Gastroesophageal sphincter (tissue), 3 donors: ENCODE measurements at regions not wholly inside any gene's neighbourhood (a gene's known extent, or its start where the extent isn't known, plus 50 kb on each side); places are given as distances from the start of the nearest gene placed in this dataset.

ENCODE experiments used
- CTCF ChIP-seq, 4 experiments: fragments of 200-600 bp in 2 of 4; fragments of 450-650 bp in 2 of 4; sonication (generic) in 1 of 4; IDR thresholded peaks; one replicate each; pipeline ENCODE4 v1.5.1; 2017 to 2019; ENCODE audit warnings: antibody characterized with exemption in 4 of 4, mild to moderate bottlenecking in 2 of 4, moderate library complexity in 2 of 4
- EP300 ChIP-seq: sonication (generic); formaldehyde crosslinking; IDR thresholded peaks from one replicate; pipeline ENCODE4 v1.6.1; 2017; ENCODE audit warnings: antibody characterized with exemption, mild to moderate bottlenecking
- POLR2A ChIP-seq, 2 donors: fragments of 450-650 bp; IDR thresholded peaks; one replicate each; pipeline ENCODE4 v1.6.1; 2017; ENCODE audit warnings: antibody characterized with exemption in 2 of 2, mild to moderate bottlenecking in 2 of 2, moderate library complexity in 1 of 2
- POLR2AphosphoS5 ChIP-seq: sonication (generic); formaldehyde crosslinking; IDR thresholded peaks from one replicate; pipeline ENCODE4 v1.6.1; 2017; ENCODE audit warnings: antibody characterized with exemption

GRCh38 chr12:118870551-118870950 lies 110.8 kb upstream of the SRRM4 start:
- no peak for TF ChIP-seq CTCF (IDR thresholded peaks at IDR 0.05)
- TF ChIP-seq EP300: no peak
- no peak for TF ChIP-seq POLR2A (IDR thresholded peaks at IDR 0.05)
- TF ChIP-seq POLR2AphosphoS5: no peak
